ENCODE measurements at regions not wholly inside any gene's neighbourhood (a gene's known extent, or its start where the extent isn't known, plus 50 kb on each side); places are given as distances from the start of the nearest gene placed in this dataset.

DNA sequence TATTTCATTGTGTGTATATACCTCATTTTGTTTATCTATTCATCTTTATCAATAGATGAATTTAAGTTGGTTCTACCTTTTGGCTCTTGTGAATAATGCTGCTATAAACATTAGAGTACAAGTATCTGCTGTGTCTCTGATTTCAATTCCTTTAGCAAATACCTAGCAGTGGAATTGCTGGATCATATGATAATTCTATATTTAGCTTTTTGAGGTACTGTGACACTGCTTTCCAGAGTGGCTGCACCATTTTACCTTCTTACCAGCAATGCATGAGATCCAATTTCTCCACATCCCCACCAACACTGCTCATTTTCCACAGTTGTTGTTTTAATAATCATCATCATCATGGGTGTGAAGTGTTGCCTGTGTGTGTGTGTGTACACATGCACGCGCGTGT lies 182.3 kb downstream of the MBOAT1 start:
- no peak overlapping the region for H3K27ac Mint-ChIP-seq
- H3K4me1 Mint-ChIP-seq (ENCODE audit: low read depth), result peaks cover 2% of the 10 kb centered on the region
- no peaks in the 10 kb centered on the region for H3K36me3 Mint-ChIP-seq (ENCODE audit: low read depth)

DNA sequence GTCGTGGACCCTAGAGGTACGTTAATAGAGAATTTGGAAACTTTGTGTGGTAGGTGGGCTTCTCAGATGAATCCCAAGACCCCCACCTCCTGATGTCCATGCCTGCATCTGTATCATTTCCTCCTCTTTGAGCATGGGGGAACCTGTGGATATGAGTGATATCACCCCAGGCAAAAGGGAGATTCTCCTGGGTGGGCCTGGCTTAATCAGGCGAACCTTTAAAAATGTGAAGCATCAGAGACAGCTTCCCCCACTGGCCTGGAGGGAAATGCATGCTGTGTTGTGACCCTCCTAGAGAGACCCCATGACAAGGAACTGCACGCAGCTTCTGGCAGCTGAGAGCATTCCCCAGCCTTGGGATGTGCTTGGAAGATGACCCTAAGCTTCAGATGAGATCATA lies 180.9 kb downstream of the MBOAT1 start:
- ChIA-PET POLR2A (no interaction called here), CTCF (no interaction called here)
- Mint-ChIP-seq H3K4me3 (no peak overlapping the region), H3K27me3 (peaks cover 18% of the 10 kb centered on the region), H3K27ac (no peak overlapping the region), H3K9me3 (no peaks in the 10 kb centered on the region), H3K4me1 (ENCODE audit: low read depth) (no peaks in the 10 kb centered on the region), H3K36me3 (ENCODE audit: low read depth) (no peaks in the 10 kb centered on the region)
- no peak for DNase-seq
- TF ChIP-seq, protein P1, sequence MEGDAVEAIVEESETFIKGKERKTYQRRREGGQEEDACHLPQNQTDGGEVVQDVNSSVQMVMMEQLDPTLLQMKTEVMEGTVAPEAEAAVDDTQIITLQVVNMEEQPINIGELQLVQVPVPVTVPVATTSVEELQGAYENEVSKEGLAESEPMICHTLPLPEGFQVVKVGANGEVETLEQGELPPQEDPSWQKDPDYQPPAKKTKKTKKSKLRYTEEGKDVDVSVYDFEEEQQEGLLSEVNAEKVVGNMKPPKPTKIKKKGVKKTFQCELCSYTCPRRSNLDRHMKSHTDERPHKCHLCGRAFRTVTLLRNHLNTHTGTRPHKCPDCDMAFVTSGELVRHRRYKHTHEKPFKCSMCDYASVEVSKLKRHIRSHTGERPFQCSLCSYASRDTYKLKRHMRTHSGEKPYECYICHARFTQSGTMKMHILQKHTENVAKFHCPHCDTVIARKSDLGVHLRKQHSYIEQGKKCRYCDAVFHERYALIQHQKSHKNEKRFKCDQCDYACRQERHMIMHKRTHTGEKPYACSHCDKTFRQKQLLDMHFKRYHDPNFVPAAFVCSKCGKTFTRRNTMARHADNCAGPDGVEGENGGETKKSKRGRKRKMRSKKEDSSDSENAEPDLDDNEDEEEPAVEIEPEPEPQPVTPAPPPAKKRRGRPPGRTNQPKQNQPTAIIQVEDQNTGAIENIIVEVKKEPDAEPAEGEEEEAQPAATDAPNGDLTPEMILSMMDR (IDR thresholded peaks at IDR 0.05), result no peak
- no peak for ATAC-seq
- intact Hi-C loops (cut with micrococcal nuclease), result no loop called here

More for the DNA sequence above, 182.3 kb downstream of the MBOAT1 start:
- ChIA-PET POLR2A (no interaction called here), CTCF (no interaction called here)
- Mint-ChIP-seq H3K27me3 (peaks cover 24% of the 10 kb centered on the region), H3K4me3 (no peak overlapping the region), H3K9me3 (no peaks in the 10 kb centered on the region)
- DNase-seq (no peak), ATAC-seq (no peak)
- intact Hi-C loops (cut with micrococcal nuclease), result no loop called here
- TF ChIP-seq, protein P1 (IDR thresholded peaks at IDR 0.05), result no peak

DNA sequence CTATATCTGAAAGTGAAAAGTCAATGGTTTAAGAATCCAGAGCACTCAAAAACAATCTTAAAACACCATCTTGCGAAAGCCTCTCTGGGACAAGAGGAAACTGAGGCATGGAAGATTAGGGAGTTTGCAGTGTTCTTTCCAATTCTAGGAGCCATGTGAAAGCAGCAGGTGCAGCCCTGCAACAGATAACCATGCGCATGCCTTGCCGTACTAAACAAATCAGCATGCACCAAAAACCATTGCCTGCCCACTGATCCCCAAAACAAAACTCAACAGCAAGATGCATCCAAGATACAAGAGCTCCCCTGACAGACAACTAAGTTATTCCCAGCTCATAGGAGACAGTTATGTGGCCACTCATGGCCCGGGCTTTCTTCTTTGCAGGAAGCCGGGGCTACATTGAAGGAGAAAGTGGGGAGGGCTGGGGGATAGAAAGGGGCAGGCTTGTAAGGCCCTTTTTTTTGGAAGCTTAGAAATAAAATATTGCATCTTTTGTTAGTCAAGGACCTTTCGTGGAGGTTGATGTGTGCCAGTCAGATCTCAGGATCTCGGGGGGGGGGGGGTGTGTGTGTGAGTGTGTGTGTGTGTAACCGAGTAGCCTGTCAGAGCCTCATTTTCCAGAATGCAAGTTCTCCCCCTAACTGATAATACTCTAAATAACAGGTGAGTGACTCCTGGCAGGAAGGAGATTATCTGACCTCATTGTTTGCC lies 178.4 kb downstream of the MBOAT1 start:
- Mint-ChIP-seq H3K9me3 (no peaks in the 10 kb centered on the region), H3K27me3 (peaks cover 18% of the 10 kb centered on the region), H3K36me3 (ENCODE audit: low read depth) (no peaks in the 10 kb centered on the region), H3K4me1 (ENCODE audit: low read depth) (no peaks in the 10 kb centered on the region), H3K4me3 (no peak overlapping the region), H3K27ac (no peak overlapping the region)
- ATAC-seq (no peak), DNase-seq (no peak)
- CTCF ChIA-PET, result no interaction called here
- TF ChIP-seq, protein P1 (IDR thresholded peaks at IDR 0.05), result no peak
- POLR2A ChIA-PET, result interaction anchor here (0.6 kb wide), 1 partner anchor 591 kb away, joined by 3 read pairs; no protein-coding TSS in a partner anchor
- intact Hi-C loops (cut with micrococcal nuclease), result no loop called here

DNA sequence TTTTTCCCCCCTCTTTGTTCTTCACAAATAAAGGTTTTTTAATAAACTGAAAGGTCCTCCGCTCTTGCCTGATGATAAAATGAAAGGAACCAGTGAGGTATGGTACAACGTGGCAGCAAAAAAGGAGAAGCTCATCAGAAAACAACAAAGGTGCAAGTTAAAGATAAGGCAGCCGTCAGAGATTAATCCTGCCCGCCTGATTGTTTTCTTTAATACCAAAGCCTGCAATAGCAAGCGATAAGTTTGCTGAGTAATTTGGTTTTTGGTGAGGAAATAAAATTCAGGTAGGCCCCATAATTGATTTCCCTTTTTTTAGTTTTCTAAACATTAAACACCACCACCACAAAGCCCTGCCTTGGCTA lies 177.9 kb downstream of the MBOAT1 start:
- DNase-seq, result no peak
- ChIA-PET CTCF (no interaction called here), POLR2A (no interaction called here)
- Mint-ChIP-seq H3K27me3 (peaks cover 18% of the 10 kb centered on the region), H3K27ac (no peak overlapping the region), H3K9me3 (no peaks in the 10 kb centered on the region), H3K4me3 (no peak overlapping the region), H3K4me1 (ENCODE audit: low read depth) (no peaks in the 10 kb centered on the region), H3K36me3 (ENCODE audit: low read depth) (no peaks in the 10 kb centered on the region)
- ATAC-seq, result no peak
- TF ChIP-seq, protein P1 (IDR thresholded peaks at IDR 0.05), result no peak
- intact Hi-C loops (cut with micrococcal nuclease), result no loop called here

DNA sequence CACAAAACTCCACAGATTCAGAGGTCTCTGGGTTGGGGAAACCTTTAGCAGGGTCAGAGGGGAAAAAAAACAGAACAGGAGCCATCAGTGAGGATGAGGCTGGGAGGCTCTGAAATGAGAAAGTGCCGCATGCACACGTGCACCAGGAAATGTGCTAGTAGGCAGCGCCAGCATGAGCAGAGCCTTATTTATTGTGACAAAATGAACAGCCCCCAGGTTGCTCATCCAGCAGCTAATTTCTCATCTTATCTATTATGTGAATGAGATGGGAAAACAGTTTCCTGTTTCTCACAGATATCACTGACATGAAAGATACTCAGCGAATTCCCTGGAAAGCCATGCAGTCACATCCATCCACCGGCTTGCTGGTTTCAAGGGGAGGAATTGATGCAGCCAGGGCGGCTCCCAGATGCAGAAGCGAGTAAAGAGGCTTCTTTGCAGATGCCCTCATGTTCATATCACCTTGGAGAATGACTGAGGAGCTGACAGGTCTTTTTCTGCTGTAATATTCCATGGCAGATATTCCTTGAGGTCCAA lies 176.1 kb downstream of the MBOAT1 start:
- Mint-ChIP-seq H3K27ac (no peak overlapping the region), H3K9me3 (no peaks in the 10 kb centered on the region), H3K27me3 (peaks cover 6% of the 10 kb centered on the region), H3K4me3 (no peak overlapping the region), H3K36me3 (ENCODE audit: low read depth) (no peaks in the 10 kb centered on the region), H3K4me1 (ENCODE audit: low read depth) (no peaks in the 10 kb centered on the region)
- TF ChIP-seq, protein P1 (IDR thresholded peaks at IDR 0.05), result no peak
- ChIA-PET CTCF (interaction anchor here (1.3 kb wide), 1 partner anchor 19 kb away, joined by 3 read pairs; no protein-coding TSS in a partner anchor), POLR2A (no interaction called here)
- intact Hi-C loops (cut with micrococcal nuclease), result no loop called here
- ATAC-seq (no peak), DNase-seq (no peak)
